GM12874 (cell line): ENCODE measurements at regions not wholly inside any gene's neighbourhood (a gene's known extent, or its start where the extent isn't known, plus 50 kb on each side); places are given as distances from the start of the nearest gene placed in this dataset.

Source experiments
- TF ChIP-seq, protein P1 (sequence below): IDR thresholded peaks from 2 replicates; pipeline ENCODE4 v1.5.1; 2011; ENCODE audit warnings: low read depth, mild to moderate bottlenecking, control low read depth, low read length, moderate library complexity; ENCODE audit not compliant: insufficient read depth

DNA sequence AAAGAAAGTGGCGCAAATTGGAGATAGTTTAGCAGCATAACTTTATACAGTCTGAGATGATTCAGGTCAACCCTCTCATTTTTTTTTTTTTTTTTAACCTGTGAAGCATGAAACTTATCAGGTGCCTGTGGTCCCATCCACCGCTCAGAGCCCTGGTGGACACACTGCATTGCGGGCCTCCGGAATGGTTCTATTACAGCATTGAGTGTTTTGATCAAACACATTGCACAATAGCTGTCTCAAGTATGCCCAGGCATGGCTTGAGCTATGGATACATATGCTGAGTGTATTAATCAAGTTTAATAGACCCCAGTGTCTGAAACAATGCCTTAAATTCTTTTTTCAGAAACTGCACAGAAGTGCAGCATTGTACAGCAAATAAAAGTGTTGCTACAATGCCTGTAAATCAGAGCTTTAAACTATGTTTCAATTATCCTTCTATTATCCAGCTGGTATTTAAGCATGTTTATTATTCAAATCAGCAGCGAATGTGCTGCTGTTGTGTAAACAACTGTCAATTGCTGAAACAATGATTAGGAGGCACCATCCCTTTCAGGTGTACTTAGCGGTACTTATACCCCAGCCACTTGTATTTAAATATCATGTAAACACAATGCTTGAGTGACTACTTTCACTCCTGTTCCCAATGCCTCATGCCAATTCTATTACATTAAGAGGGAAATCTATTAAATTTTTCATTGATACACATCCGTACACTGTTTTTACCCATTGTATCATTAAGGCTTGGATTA, 456.6 kb downstream of the RPS6KC1 start:
- TF ChIP-seq, protein P1, sequence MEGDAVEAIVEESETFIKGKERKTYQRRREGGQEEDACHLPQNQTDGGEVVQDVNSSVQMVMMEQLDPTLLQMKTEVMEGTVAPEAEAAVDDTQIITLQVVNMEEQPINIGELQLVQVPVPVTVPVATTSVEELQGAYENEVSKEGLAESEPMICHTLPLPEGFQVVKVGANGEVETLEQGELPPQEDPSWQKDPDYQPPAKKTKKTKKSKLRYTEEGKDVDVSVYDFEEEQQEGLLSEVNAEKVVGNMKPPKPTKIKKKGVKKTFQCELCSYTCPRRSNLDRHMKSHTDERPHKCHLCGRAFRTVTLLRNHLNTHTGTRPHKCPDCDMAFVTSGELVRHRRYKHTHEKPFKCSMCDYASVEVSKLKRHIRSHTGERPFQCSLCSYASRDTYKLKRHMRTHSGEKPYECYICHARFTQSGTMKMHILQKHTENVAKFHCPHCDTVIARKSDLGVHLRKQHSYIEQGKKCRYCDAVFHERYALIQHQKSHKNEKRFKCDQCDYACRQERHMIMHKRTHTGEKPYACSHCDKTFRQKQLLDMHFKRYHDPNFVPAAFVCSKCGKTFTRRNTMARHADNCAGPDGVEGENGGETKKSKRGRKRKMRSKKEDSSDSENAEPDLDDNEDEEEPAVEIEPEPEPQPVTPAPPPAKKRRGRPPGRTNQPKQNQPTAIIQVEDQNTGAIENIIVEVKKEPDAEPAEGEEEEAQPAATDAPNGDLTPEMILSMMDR = no peak

DNA sequence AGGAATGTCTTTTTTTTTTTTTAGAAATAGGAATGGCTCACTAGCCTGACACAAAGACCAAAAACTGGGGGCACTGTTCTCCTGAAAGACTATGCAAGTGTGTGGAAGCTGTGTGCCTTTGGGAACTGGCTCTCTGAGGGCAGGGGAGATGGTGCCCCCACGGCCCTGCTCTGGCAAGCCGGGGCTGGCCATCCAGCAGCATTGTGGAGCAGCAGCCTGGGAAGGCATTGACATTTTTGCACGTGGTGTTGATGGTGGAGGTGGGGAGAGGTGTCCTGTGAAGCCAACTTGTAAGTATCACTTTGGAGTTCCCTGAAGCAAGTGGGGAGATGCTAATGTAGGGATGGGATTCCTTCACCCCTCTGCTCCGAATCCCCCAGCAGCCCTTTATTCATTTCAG, 460.1 kb downstream of the RPS6KC1 start:
- TF ChIP-seq, protein P1 = no peak

DNA sequence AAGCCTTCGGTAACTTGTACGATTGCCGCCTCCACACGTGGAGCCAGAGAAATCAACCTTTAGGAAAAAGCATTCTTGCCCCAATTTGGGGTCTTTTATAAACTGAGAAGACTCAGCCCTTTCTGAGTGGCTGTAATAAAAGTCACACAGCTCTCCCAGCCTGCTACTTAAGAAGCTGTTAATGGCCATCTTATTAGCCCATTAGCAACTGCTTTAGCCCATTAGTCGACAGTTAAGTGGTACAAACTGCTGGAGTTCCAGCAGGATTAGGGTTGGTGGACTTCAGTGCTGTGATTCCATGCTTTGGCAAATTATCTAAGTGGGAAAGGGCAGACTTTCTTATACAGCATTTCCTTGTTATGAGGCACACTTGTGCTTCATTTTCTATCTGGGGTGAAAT, 461.3 kb downstream of the RPS6KC1 start:
- TF ChIP-seq, protein P1 = no peak

DNA sequence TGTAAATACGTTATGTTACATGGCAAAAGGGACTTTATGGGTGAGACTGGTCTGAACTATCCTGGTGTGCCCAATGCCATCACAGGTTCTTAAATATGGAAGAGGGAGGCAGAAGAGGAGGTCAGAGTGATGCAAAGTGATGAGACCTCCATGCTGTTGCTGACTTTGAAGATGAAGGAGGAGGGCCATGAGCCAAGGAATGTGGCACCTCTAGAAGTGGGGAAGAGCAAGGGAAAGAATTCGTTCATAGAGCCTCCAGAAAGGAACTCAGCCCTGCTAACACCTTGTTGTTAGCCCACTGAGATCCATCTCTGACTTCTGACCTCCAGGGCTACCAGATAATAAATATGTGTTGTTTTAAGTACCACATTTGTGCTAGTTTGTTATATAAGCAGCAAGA, 462.0 kb downstream of the RPS6KC1 start:
- TF ChIP-seq, protein P1 = no peak

DNA sequence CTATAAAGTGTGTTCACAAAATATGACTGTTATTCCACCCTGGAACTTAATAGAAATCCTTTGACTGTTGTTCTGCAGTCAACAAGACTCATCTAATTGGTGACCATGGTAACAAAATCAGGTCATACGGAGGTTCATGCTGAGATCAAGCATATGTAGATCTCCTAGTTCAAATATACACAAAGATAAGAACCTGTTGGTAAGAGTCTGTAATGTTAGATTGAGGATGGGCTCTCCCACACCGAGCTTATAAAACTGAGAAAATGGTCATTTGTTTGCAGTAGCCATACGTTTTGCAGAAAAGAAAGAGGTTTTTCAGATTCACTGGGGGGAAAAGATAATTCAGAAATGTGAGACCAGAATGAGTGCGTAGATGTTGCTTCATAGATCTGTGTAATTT, 468.1 kb downstream of the RPS6KC1 start:
- TF ChIP-seq, protein P1 = no peak

DNA sequence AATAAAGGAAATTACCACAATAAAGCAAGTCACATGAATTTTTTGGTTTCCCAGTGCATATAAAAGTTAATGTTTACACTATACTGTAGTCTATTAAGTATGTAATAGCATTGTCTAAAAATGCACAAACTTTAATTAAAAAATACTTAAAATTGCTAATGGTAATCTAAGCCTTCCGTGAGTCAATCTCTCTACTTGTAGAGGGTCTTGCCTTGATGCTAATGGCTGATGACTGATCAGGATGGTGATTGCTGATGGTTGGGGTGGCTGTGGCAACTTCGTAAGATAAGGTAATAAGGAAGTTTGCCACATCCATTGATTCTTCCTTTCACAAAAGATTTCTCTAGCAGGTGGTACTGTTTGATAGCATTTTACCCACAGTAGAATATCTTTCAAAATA, 466.6 kb upstream of the PROX1 start:
- TF ChIP-seq, protein P1 = no peak

DNA sequence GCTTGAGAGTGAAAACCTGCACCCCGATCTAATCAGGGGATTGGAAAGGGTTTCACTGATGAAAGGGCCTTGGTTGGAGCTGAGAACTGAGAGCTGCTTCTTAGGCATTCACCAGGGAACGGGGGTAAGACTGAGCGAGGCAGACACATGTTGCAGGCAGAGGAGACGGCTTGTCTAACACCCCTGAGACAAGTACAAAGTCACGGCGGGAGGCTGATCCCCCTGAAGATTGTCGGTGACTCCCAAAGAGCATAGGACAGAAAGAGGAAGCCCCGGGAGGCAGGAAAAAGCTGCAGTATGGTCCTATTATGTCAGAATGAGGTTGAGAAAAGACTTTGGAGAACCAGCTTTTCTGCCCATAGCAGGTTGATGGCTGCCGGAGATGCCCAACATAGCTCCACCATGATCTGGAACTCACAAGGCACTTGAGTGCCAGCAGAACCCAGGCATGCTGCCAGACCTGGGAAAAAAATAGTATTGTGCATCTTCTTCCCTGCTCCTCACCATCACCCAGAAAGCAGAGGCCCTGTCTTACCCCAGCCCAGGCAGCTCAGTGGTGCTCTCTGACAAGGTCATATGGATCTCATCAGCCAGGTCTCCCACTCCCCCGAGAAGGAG, 463.9 kb upstream of the PROX1 start:
- TF ChIP-seq, protein P1 = no peak
